Transverse colon (tissue), 4 donors: ENCODE measurements at regions not wholly inside any gene's neighbourhood (a gene's known extent, or its start where the extent isn't known, plus 50 kb on each side); places are given as distances from the start of the nearest gene placed in this dataset.

Experiments
- DNase-seq: peaks from one replicate; pipeline ENCODE4 v3.0.0-alpha.2; 2019
- H3K27ac ChIP-seq, 4 donors: fragments of 200-600 bp; sonication (generic); 2 replicates each; pipeline ENCODE4 v1.5.1; 2016 to 2018; ENCODE audit warnings: inconsistent platforms in 4 of 4
- H3K27me3 ChIP-seq: fragments of 200-600 bp; sonication (generic); 2 replicates; pipeline ENCODE4 v1.5.1; 2017; ENCODE audit warnings: inconsistent platforms
- H3K36me3 ChIP-seq, 4 donors: fragments of 200-600 bp; sonication (generic); 2 replicates each; pipeline ENCODE4 v1.5.1; 2017 to 2019; ENCODE audit warnings: inconsistent platforms in 4 of 4
- H3K4me1 ChIP-seq, 4 donors: fragments of 200-600 bp; sonication (generic); 2 replicates each; pipeline ENCODE4 v1.5.1; 2017 to 2020; ENCODE audit warnings: inconsistent platforms in 4 of 4
- H3K4me3 ChIP-seq, 4 donors: fragments of 200-600 bp; sonication (generic); 1 replicate in 1 of 4; 2 replicates in 3 of 4; pipeline versions ENCODE4 v1.5.1 to v1.6.1; 2017 to 2019; ENCODE audit warnings: inconsistent platforms in 4 of 4
- H3K9me3 ChIP-seq, 2 donors: fragments of 200-600 bp; sonication (generic); 2 replicates each; pipeline ENCODE4 v1.5.1; 2017 to 2019; ENCODE audit warnings: inconsistent platforms in 2 of 2
- EP300 ChIP-seq: sonication (generic); formaldehyde crosslinking; IDR thresholded peaks from one replicate; pipeline ENCODE4 v1.6.1; 2017; ENCODE audit warnings: antibody characterized with exemption, low read depth
- POLR2A ChIP-seq: fragments of 450-650 bp; IDR thresholded peaks from one replicate; pipeline ENCODE4 v1.6.1; 2016; ENCODE audit warnings: antibody characterized with exemption, mild to moderate bottlenecking, moderate library complexity
- POLR2AphosphoS5 ChIP-seq, 3 donors: sonication (generic); formaldehyde crosslinking; IDR thresholded peaks; one replicate each; pipeline ENCODE4 v1.6.1; 2016; ENCODE audit warnings: antibody characterized with exemption in 3 of 3
- WGBS, 2 donors: methylation state at CpG; one replicate each; pipeline ENCODE4 v1.1.5; 2018; ENCODE audit warnings: low coverage in 1 of 2; 5-methylcytosine and 5-hydroxymethylcytosine counted together
- in situ Hi-C, 4 donors: fragments of 200-750 bp; cut with MboI; loops; one replicate each; pipeline versions ENCODE4 v1.15.0 to v1.15.1; 2017; ENCODE audit warnings: low sequenced_read_pairs in 3 of 4, low pct_ligation_motif_present in 1 of 4, low pct_unique_long_range_greater_than_20kb in 1 of 4
- intact Hi-C: fragments of 100-400 bp; cut with DNase I; formaldehyde crosslinking; loops from one replicate; pipeline ENCODE4 v1.15.1; 2023; ENCODE audit warnings: low total_unique reads
- TF ChIP-seq, protein P1 (sequence below), 5 experiments: fragments of 200-600 bp in 3 of 5; fragments of 450-650 bp in 2 of 5; sonication (generic) in 3 of 5; IDR thresholded peaks; 1 replicate in 2 of 5; 2 replicates in 3 of 5; pipeline ENCODE4 v1.5.1; 2016 to 2017; ENCODE audit warnings: antibody characterized with exemption in 5 of 5, inconsistent platforms in 3 of 5, mild to moderate bottlenecking in 2 of 5, moderate library complexity in 1 of 5

DNA sequence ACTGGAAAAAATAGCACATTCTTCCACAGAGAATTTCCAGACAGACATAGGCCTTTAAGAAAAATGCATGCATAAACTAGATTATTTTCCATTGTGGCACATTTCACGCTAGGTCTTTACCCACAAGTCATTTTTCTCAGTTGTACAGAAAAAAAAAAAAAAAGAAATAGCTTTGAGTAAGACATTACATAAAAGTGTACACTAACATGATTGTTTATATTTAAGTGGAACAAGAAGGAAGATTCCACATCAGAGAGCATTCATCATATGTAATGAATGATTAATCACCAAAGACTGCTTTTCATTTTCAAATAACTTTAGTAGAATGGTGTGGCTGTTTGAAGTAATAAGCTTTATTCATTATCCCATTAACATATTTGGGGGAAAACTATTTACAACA lies 1270.2 kb upstream of the AGA start:
- intact Hi-C loops (no loop called here), in situ Hi-C loops (no loop called here)
- TF ChIP-seq POLR2AphosphoS5 (IDR thresholded peaks at IDR 0.05): no peak
- TF ChIP-seq, protein P1, sequence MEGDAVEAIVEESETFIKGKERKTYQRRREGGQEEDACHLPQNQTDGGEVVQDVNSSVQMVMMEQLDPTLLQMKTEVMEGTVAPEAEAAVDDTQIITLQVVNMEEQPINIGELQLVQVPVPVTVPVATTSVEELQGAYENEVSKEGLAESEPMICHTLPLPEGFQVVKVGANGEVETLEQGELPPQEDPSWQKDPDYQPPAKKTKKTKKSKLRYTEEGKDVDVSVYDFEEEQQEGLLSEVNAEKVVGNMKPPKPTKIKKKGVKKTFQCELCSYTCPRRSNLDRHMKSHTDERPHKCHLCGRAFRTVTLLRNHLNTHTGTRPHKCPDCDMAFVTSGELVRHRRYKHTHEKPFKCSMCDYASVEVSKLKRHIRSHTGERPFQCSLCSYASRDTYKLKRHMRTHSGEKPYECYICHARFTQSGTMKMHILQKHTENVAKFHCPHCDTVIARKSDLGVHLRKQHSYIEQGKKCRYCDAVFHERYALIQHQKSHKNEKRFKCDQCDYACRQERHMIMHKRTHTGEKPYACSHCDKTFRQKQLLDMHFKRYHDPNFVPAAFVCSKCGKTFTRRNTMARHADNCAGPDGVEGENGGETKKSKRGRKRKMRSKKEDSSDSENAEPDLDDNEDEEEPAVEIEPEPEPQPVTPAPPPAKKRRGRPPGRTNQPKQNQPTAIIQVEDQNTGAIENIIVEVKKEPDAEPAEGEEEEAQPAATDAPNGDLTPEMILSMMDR (IDR thresholded peaks at IDR 0.05): no peak
- no peak for TF ChIP-seq EP300
- no peak for TF ChIP-seq POLR2A
- Histone ChIP-seq H3K27me3 (no peaks in the 10 kb centered on the region), H3K4me3 (no peak overlapping the region), H3K27ac (no peak overlapping the region), H3K36me3 (no peaks in the 10 kb centered on the region), H3K9me3 (no peaks in the 10 kb centered on the region), H3K4me1 (no peaks in the 10 kb centered on the region)
- 77 to 83% methylated on average over 1 of the region's 1 CpG for WGBS, 2 donors
- DNase-seq: no peak

DNA sequence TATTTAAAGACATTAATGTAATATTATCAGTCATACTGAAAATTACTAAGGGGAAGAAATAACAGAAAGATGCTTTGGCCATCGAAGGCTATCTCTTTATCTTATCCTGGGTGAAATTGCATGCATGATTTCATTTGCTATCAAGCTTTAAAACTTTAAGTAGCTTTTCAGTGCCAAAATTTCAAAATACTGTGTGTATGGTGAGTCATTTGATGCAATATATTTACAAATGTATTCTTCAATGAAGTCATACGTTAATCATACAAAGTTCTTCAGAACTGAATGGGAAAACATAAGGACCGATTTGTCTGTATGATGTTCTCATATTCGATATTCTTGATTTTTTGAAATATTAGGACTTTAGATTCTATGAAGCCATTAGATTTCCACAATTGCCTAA lies 1295.8 kb upstream of the AGA start:
- 71 to 90% methylated on average over 4 of the region's 4 CpGs for WGBS, 2 donors
- H3K9me3 ChIP-seq: no peaks in the 10 kb centered on the region
- no peak overlapping the region for H3K4me3 ChIP-seq
- intact Hi-C loops (no loop called here), in situ Hi-C loops (no loop called here)
- H3K27ac ChIP-seq: no peak overlapping the region
- no peaks in the 10 kb centered on the region for H3K36me3 ChIP-seq
- TF ChIP-seq POLR2A (no peak), POLR2AphosphoS5 (IDR thresholded peaks at IDR 0.05) (no peak), EP300 (no peak)
- TF ChIP-seq, protein P1 (IDR thresholded peaks at IDR 0.05): no peak
- H3K27me3 ChIP-seq: no peaks in the 10 kb centered on the region
- DNase-seq: no peak
- no peaks in the 10 kb centered on the region for H3K4me1 ChIP-seq

DNA sequence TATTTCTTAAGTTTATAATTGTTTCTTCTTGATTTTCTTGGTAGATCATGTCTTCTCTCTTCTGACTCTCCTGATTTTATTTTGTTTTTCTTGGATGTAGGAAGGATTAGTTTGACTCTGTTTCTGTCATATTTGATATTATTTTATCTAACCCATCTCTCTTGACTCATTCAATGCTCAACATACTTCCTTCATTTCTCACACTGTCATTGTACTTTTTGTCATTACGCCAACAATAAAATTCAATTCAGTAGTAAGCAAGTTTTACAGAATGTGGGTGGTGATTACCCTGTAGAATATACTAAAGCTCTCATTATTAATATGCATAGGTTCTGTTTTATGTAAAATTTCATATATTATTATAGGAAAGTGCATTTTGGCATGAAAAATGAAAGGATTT lies 1303.0 kb upstream of the AGA start:
- Histone ChIP-seq H3K27ac (no peak overlapping the region), H3K9me3 (no peaks in the 10 kb centered on the region), H3K27me3 (no peaks in the 10 kb centered on the region), H3K4me3 (no peak overlapping the region), H3K4me1 (no peaks in the 10 kb centered on the region), H3K36me3 (no peaks in the 10 kb centered on the region)
- no peak for DNase-seq
- 87 to 97% methylated on average over 1 of the region's 1 CpG for WGBS, 2 donors
- in situ Hi-C loops: no loop called here
- TF ChIP-seq, protein P1 (IDR thresholded peaks at IDR 0.05): no peak
- TF ChIP-seq EP300: no peak
- TF ChIP-seq POLR2A: no peak
- TF ChIP-seq POLR2AphosphoS5 (IDR thresholded peaks at IDR 0.05): no peak
- intact Hi-C loops: no loop called here

DNA sequence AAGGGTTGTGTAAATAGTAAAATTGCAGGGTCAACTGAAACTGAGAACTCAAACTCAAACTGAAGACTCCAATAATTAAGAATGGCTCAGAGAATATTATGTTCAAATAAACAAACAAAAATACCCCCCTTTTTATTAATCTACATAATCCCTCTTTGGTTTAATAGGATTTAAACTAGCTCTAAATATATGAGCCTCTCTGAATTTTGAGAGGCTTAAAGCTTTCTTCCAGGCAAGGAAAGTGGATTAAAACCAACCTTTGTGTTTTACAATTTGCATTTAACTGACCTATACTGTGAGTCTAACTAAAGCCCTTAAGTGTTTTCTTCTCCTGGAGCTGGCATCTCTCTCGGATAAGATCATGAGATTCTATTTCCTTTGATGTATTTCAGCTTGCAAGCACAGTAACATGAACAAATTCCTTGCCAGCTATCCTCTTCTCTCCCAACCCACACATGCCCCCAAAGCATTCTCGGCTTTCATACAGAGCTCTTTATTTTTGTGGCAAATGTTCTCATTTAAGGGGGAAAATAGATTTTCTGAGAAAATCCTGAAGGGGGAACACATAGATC lies 1310.8 kb upstream of the AGA start:
- Histone ChIP-seq H3K36me3 (no peaks in the 10 kb centered on the region), H3K27ac (no peak overlapping the region), H3K9me3 (no peaks in the 10 kb centered on the region), H3K4me3 (no peak overlapping the region), H3K27me3 (no peaks in the 10 kb centered on the region), H3K4me1 (no peaks in the 10 kb centered on the region)
- intact Hi-C loops (no loop called here), in situ Hi-C loops (no loop called here)
- no peak for TF ChIP-seq POLR2A
- no peak for TF ChIP-seq EP300
- no peak for TF ChIP-seq POLR2AphosphoS5 (IDR thresholded peaks at IDR 0.05)
- TF ChIP-seq, protein P1 (IDR thresholded peaks at IDR 0.05): no peak
- no peak for DNase-seq
- WGBS, 2 donors: 46 to 52% methylated on average over 2 of the region's 2 CpGs
